MM.1S (cell line): ENCODE measurements at regions not wholly inside any gene's neighbourhood (a gene's known extent, or its start where the extent isn't known, plus 50 kb on each side); places are given as distances from the start of the nearest gene placed in this dataset.

Source experiments
- DNase-seq: peaks from one replicate; pipeline ENCODE4 v3.0.0-alpha.2; 2015
- H2AFZ ChIP-seq: fragments of 300-600 bp; sonication (generic); 2 replicates; pipeline ENCODE4 v1.6.0; 2016; ENCODE audit warnings: antibody characterized with exemption, low read length
- H3F3A ChIP-seq: fragments of 300-600 bp; sonication (generic); 2 replicates; pipeline ENCODE4 v1.6.1; 2016; ENCODE audit warnings: mild to moderate bottlenecking, antibody characterized with exemption, low read length, moderate library complexity, mixed read lengths; ENCODE audit not compliant: insufficient read depth
- H3K27ac ChIP-seq: fragments of 300-600 bp; sonication (generic); 2 replicates; pipeline ENCODE4 v1.5.1; 2016; ENCODE audit warnings: mild to moderate bottlenecking, low read length
- H3K27me3 ChIP-seq: fragments of 300-600 bp; sonication (generic); replicated peaks from 2 replicates; pipeline ENCODE4 v1.6.0; 2016; ENCODE audit warnings: low read length; ENCODE audit not compliant: insufficient read depth
- H3K36me3 ChIP-seq: fragments of 300-600 bp; sonication (generic); replicated peaks from 2 replicates; pipeline ENCODE4 v1.6.1; 2016; ENCODE audit warnings: mild to moderate bottlenecking, low read length, mixed read lengths; ENCODE audit not compliant: insufficient read depth
- H3K4me1 ChIP-seq: fragments of 300-600 bp; sonication (generic); 2 replicates; pipeline ENCODE4 v1.6.1; 2016; ENCODE audit warnings: low read length, mixed read lengths
- H3K4me2 ChIP-seq: fragments of 300-600 bp; sonication (generic); 2 replicates; pipeline ENCODE4 v1.6.0; 2016; ENCODE audit warnings: low read depth, low read length
- H3K4me3 ChIP-seq: fragments of 300-600 bp; sonication (generic); 2 replicates; pipeline ENCODE4 v1.5.1; 2016; ENCODE audit warnings: low read length, mixed read lengths
- H3K79me2 ChIP-seq: fragments of 300-600 bp; sonication (generic); 2 replicates; pipeline ENCODE4 v1.6.1; 2016; ENCODE audit warnings: mixed run types, low read length, mixed read lengths
- H3K9ac ChIP-seq: fragments of 300-600 bp; sonication (generic); 2 replicates; pipeline ENCODE4 v1.6.1; 2016; ENCODE audit warnings: low read length, mixed read lengths
- H3K9me2 ChIP-seq: fragments of 300-600 bp; sonication (generic); replicated peaks from 2 replicates; pipeline ENCODE4 v1.6.1; 2016; ENCODE audit warnings: mild to moderate bottlenecking, low read length, mixed read lengths; ENCODE audit not compliant: insufficient read depth
- H3K9me3 ChIP-seq: fragments of 300-600 bp; sonication (generic); replicated peaks from 2 replicates; pipeline ENCODE4 v1.6.1; 2016; ENCODE audit warnings: mild to moderate bottlenecking, low read length, mixed read lengths; ENCODE audit not compliant: insufficient read depth
- H4K20me1 ChIP-seq: fragments of 300-600 bp; sonication (generic); 2 replicates; pipeline ENCODE4 v1.6.1; 2016; ENCODE audit warnings: mild to moderate bottlenecking, low read length, moderate library complexity, mixed read lengths; ENCODE audit not compliant: insufficient read depth
- CTCF ChIP-seq: fragments of 300-600 bp; sonication (generic); IDR thresholded peaks from 2 replicates; pipeline ENCODE4 v1.5.1; 2016; ENCODE audit warnings: antibody characterized with exemption, low read length, mixed read lengths
- EZH2 ChIP-seq: fragments of 300-600 bp; sonication (generic); optimal IDR thresholded peaks from 2 replicates; pipeline ENCODE3; 2017; ENCODE audit warnings: low read depth, mild to moderate bottlenecking, antibody characterized with exemption, low read length, mixed read lengths
- EZH2phosphoT487 ChIP-seq: fragments of 300-600 bp; sonication (generic); IDR thresholded peaks from 2 replicates; pipeline ENCODE4 v1.6.1; 2018; ENCODE audit warnings: antibody characterized with exemption, low read length

- H3K27me3 ChIP-seq = no peaks in the 10 kb centered on the region
- H4K20me1 ChIP-seq = no peaks in the 10 kb centered on the region
- no peaks in the 10 kb centered on the region for H3K4me1 ChIP-seq
- H3K27ac ChIP-seq = no peak overlapping the region
- H2AFZ ChIP-seq = no peak overlapping the region
- no peak for DNase-seq
- H3K9ac ChIP-seq = no peak overlapping the region
- no peak for TF ChIP-seq CTCF
- no peak for TF ChIP-seq EZH2
- TF ChIP-seq EZH2phosphoT487 = no peak
- no peaks in the 10 kb centered on the region for H3F3A ChIP-seq
- H3K79me2 ChIP-seq = no peaks in the 10 kb centered on the region
- no peaks in the 10 kb centered on the region for H3K36me3 ChIP-seq
- no peak overlapping the region for H3K4me2 ChIP-seq
- H3K9me3 ChIP-seq = no peaks in the 10 kb centered on the region
- H3K9me2 ChIP-seq = no peaks in the 10 kb centered on the region
- H3K4me3 ChIP-seq = no peak overlapping the region
These were observed 153.9 kb upstream of the THSD7B start for GRCh38 chr2:136611451-136611850.

GRCh38 chr2:136582628-136583205 is 182.6 kb upstream of the THSD7B start:
- Histone ChIP-seq H3K4me2 (no peak overlapping the region), H3K27me3 (no peaks in the 10 kb centered on the region), H3K79me2 (no peaks in the 10 kb centered on the region), H3K27ac (no peak overlapping the region), H3K4me1 (no peaks in the 10 kb centered on the region), H3F3A (no peaks in the 10 kb centered on the region), H3K9ac (no peak overlapping the region), H3K9me2 (no peaks in the 10 kb centered on the region), H3K4me3 (no peak overlapping the region), H3K9me3 (no peaks in the 10 kb centered on the region), H4K20me1 (no peaks in the 10 kb centered on the region), H2AFZ (no peak overlapping the region), H3K36me3 (no peaks in the 10 kb centered on the region)
- no peak for TF ChIP-seq EZH2
- TF ChIP-seq CTCF = no peak
- TF ChIP-seq EZH2phosphoT487 = no peak
- peak; percentile 47 for DNase-seq

GRCh38 chr2:136572335-136572734 is 193.0 kb upstream of the THSD7B start:
- Histone ChIP-seq H3K9ac (no peak overlapping the region), H3K4me1 (no peaks in the 10 kb centered on the region), H3K4me3 (no peak overlapping the region), H3K27me3 (no peaks in the 10 kb centered on the region), H3K36me3 (no peaks in the 10 kb centered on the region), H3F3A (no peaks in the 10 kb centered on the region), H3K27ac (no peak overlapping the region), H3K9me2 (no peaks in the 10 kb centered on the region), H3K79me2 (no peaks in the 10 kb centered on the region), H3K4me2 (no peak overlapping the region), H2AFZ (no peak overlapping the region), H4K20me1 (no peaks in the 10 kb centered on the region), H3K9me3 (no peaks in the 10 kb centered on the region)
- TF ChIP-seq EZH2 = no peak
- TF ChIP-seq CTCF = no peak
- no peak for TF ChIP-seq EZH2phosphoT487
- DNase-seq = no peak
